Stimulated activated CD4-positive, alpha-beta T cell treated with anti-CD3 and anti-CD28 coated beads, TNF-alpha, amount 100 ng/mL, for 48 hours (primary cell): ENCODE measurements at regions not wholly inside any gene's neighbourhood (a gene's known extent, or its start where the extent isn't known, plus 50 kb on each side); places are given as distances from the start of the nearest gene placed in this dataset.

Experiments
- DNase-seq, 3 donors: peaks; one replicate each; pipeline ENCODE4 v3.0.0-alpha.2; 2020; ENCODE audit warnings: low read depth in 3 of 3

GRCh38 chr18:55657572-55658331 is 69.8 kb upstream of the TCF4 start:
- no peak for DNase-seq

DNA sequence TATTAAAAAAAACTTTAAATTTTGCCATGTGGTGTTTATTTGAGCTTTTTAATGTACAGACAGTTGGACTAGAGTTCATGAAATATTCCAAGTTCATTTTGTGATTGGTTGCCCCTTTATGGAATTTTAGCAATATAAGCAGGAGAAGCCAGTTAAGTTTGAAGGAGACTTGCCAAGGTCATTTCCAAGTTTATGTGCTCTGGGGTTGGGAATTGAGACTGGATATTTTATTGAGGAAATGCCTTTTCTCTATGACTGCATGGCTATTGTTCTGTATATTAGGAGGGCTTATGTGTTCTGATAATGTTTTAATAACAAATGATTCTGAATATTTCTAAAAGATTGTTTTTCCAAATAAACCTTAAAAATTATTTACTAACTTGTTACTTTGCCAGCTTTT is 67.0 kb upstream of the TCF4 start:
- DNase-seq = no peak

- no peak for DNase-seq
Observed at GRCh38 chr18:55651236-55651635, 63.2 kb upstream of the TCF4 start.

GRCh38 chr18:55650363-55650870 is 62.4 kb upstream of the TCF4 start:
- DNase-seq = no peak

GRCh38 chr18:55647331-55647730 is 59.3 kb upstream of the TCF4 start:
- no peak for DNase-seq

DNA sequence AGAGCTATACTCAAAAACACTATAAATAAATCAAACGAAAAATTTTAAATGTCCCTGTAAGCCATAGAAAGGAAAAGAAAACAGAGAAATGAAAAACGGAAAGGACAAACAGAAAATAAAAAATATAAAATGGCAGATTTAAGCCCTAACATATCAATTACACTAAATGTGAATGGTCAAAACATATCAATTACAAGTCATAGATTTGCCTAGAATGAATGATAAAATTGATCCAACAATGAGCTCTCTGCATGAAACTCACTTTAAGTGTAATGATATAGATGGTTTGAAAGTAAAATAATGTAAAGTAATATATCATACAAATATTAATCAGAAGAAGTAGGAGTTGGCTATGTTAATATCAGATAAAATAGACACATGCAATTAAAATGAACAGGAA is 54.2 kb upstream of the TCF4 start:
- no peak for DNase-seq

- no peak for DNase-seq
Observed at GRCh38 chr18:55641486-55641885, 53.5 kb upstream of the TCF4 start.
